ENCODE measurements at regions not wholly inside any gene's neighbourhood (a gene's known extent, or its start where the extent isn't known, plus 50 kb on each side); places are given as distances from the start of the nearest gene placed in this dataset.
"Not testable (repeated sequence)": the region's sequence is repeated elsewhere in the genome, so short reads cannot be mapped to it uniquely, and the experiment has no call there.

- Histone ChIP-seq H3K4me3 (ENCODE audit: low read length in 2 of 2) (no peak overlapping the region), H3K27ac (ENCODE audit: low read depth in 1 of 2, low read length in 1 of 2) (no peak overlapping the region), H3K9me3 (ENCODE audit: control insufficient read depth in 2 of 2, insufficient read depth in 1 of 2, low read length in 1 of 2) (no peaks in the 10 kb centered on the region), H3K4me1 (ENCODE audit: control insufficient read depth in 2 of 2, insufficient read depth in 2 of 2, low read length in 2 of 2) (peaks cover 0 to 12% of the 10 kb centered on the region in 2 donors), H3K36me3 (ENCODE audit: control insufficient read depth in 2 of 2, insufficient read depth in 2 of 2, low read length in 1 of 2) (no peaks in the 10 kb centered on the region), H3K27me3 (ENCODE audit: control insufficient read depth in 2 of 2, insufficient read depth in 1 of 2, low read length in 1 of 2) (no peaks in the 10 kb centered on the region)
- WGBS: 96% methylated on average over 1 of the region's 1 CpG
- no peak for DNase-seq (ENCODE audit: low read depth in 6 of 9, low spot score in 9 of 9)
Observed at GRCh38 chr15:91409387-91409786, 309.3 kb downstream of the SV2B start.

- Histone ChIP-seq H3K27me3 (ENCODE audit: control insufficient read depth in 2 of 2, insufficient read depth in 1 of 2, low read length in 1 of 2) (no peaks in the 10 kb centered on the region), H3K27ac (ENCODE audit: low read depth in 1 of 2, low read length in 1 of 2) (no peak overlapping the region), H3K36me3 (ENCODE audit: control insufficient read depth in 2 of 2, insufficient read depth in 2 of 2, low read length in 1 of 2) (no peaks in the 10 kb centered on the region), H3K4me3 (ENCODE audit: low read length in 2 of 2) (no peak overlapping the region), H3K4me1 (ENCODE audit: control insufficient read depth in 2 of 2, insufficient read depth in 2 of 2, low read length in 2 of 2) (peaks cover 0 to 12% of the 10 kb centered on the region in 2 donors), H3K9me3 (ENCODE audit: control insufficient read depth in 2 of 2, insufficient read depth in 1 of 2, low read length in 1 of 2) (no peaks in the 10 kb centered on the region)
- no peak for DNase-seq (ENCODE audit: low read depth in 6 of 9, low spot score in 9 of 9)
Observed at GRCh38 chr15:91411586-91411985, 311.5 kb downstream of the SV2B start.

GRCh38 chr15:91412138-91412928 is 312.3 kb downstream of the SV2B start:
- no peak overlapping the region for H3K4me3 ChIP-seq (ENCODE audit: low read length in 2 of 2)
- WGBS: 71% methylated on average over 5 of the region's 5 CpGs
- no peak overlapping the region for H3K27ac ChIP-seq (ENCODE audit: low read depth in 1 of 2, low read length in 1 of 2)
- peaks cover 0 to 7% of the 10 kb centered on the region in 2 donors for H3K4me1 ChIP-seq (ENCODE audit: control insufficient read depth in 2 of 2, insufficient read depth in 2 of 2, low read length in 2 of 2)
- H3K9me3 ChIP-seq (ENCODE audit: control insufficient read depth in 2 of 2, insufficient read depth in 1 of 2, low read length in 1 of 2): no peaks in the 10 kb centered on the region
- no peak for DNase-seq (ENCODE audit: low read depth in 6 of 9, low spot score in 9 of 9)
- H3K27me3 ChIP-seq (ENCODE audit: control insufficient read depth in 2 of 2, insufficient read depth in 1 of 2, low read length in 1 of 2): no peaks in the 10 kb centered on the region
- no peaks in the 10 kb centered on the region for H3K36me3 ChIP-seq (ENCODE audit: control insufficient read depth in 2 of 2, insufficient read depth in 2 of 2, low read length in 1 of 2)

GRCh38 chr15:91413142-91413541 is 313.1 kb downstream of the SV2B start:
- H3K36me3 ChIP-seq (ENCODE audit: control insufficient read depth in 2 of 2, insufficient read depth in 2 of 2, low read length in 1 of 2): no peaks in the 10 kb centered on the region
- DNase-seq (ENCODE audit: low read depth in 6 of 9, low spot score in 9 of 9): no peak
- no peak overlapping the region for H3K4me3 ChIP-seq (ENCODE audit: low read length in 2 of 2)
- H3K9me3 ChIP-seq (ENCODE audit: control insufficient read depth in 2 of 2, insufficient read depth in 1 of 2, low read length in 1 of 2): no peaks in the 10 kb centered on the region
- H3K4me1 ChIP-seq (ENCODE audit: control insufficient read depth in 2 of 2, insufficient read depth in 2 of 2, low read length in 2 of 2): peaks cover 0 to 4% of the 10 kb centered on the region in 2 donors
- H3K27me3 ChIP-seq (ENCODE audit: control insufficient read depth in 2 of 2, insufficient read depth in 1 of 2, low read length in 1 of 2): no peaks in the 10 kb centered on the region
- 88% methylated on average over 2 of the region's 2 CpGs for WGBS
- no peak overlapping the region for H3K27ac ChIP-seq (ENCODE audit: low read depth in 1 of 2, low read length in 1 of 2)

GRCh38 chr15:91414124-91414523 is 314.1 kb downstream of the SV2B start:
- Histone ChIP-seq H3K27me3 (ENCODE audit: control insufficient read depth in 2 of 2, insufficient read depth in 1 of 2, low read length in 1 of 2) (no peaks in the 10 kb centered on the region), H3K36me3 (ENCODE audit: control insufficient read depth in 2 of 2, insufficient read depth in 2 of 2, low read length in 1 of 2) (no peaks in the 10 kb centered on the region), H3K4me3 (ENCODE audit: low read length in 2 of 2) (no peak overlapping the region), H3K9me3 (ENCODE audit: control insufficient read depth in 2 of 2, insufficient read depth in 1 of 2, low read length in 1 of 2) (no peaks in the 10 kb centered on the region), H3K4me1 (ENCODE audit: control insufficient read depth in 2 of 2, insufficient read depth in 2 of 2, low read length in 2 of 2) (no peaks in the 10 kb centered on the region), H3K27ac (ENCODE audit: low read depth in 1 of 2, low read length in 1 of 2) (no peak overlapping the region)
- DNase-seq (ENCODE audit: low read depth in 6 of 9, low spot score in 9 of 9): no peak
- WGBS: 97% methylated on average over 2 of the region's 2 CpGs

- WGBS: 94% methylated on average over 4 of the region's 4 CpGs
- DNase-seq (ENCODE audit: low read depth in 6 of 9, low spot score in 9 of 9); H3K4me3 ChIP-seq (ENCODE audit: low read length in 2 of 2): not testable (repeated sequence)
Observed at GRCh38 chr15:91415258-91415657, 315.2 kb downstream of the SV2B start.

GRCh38 chr15:91420689-91421088 is 320.6 kb downstream of the SV2B start:
- DNase-seq (ENCODE audit: low read depth in 6 of 9, low spot score in 9 of 9): no peak
- H3K4me3 ChIP-seq (ENCODE audit: low read length in 2 of 2): no peak overlapping the region
- no peak overlapping the region for H3K27ac ChIP-seq (ENCODE audit: low read depth in 1 of 2, low read length in 1 of 2)
- H3K27me3 ChIP-seq (ENCODE audit: control insufficient read depth in 2 of 2, insufficient read depth in 1 of 2, low read length in 1 of 2): no peaks in the 10 kb centered on the region
- 96% methylated on average over 2 of the region's 2 CpGs for WGBS
- H3K9me3 ChIP-seq (ENCODE audit: control insufficient read depth in 2 of 2, insufficient read depth in 1 of 2, low read length in 1 of 2): peaks cover 0 to 7% of the 10 kb centered on the region in 2 donors
- peaks cover 0 to 11% of the 10 kb centered on the region in 2 donors for H3K4me1 ChIP-seq (ENCODE audit: control insufficient read depth in 2 of 2, insufficient read depth in 2 of 2, low read length in 2 of 2)
- H3K36me3 ChIP-seq (ENCODE audit: control insufficient read depth in 2 of 2, insufficient read depth in 2 of 2, low read length in 1 of 2): no peaks in the 10 kb centered on the region

More at GRCh38 chr15:91415258-91415657, 315.2 kb downstream of the SV2B start:
- not testable (repeated sequence) for H3K27me3 ChIP-seq (ENCODE audit: control insufficient read depth in 2 of 2, insufficient read depth in 1 of 2, low read length in 1 of 2); H3K36me3 ChIP-seq (ENCODE audit: control insufficient read depth in 2 of 2, insufficient read depth in 2 of 2, low read length in 1 of 2); H3K9me3 ChIP-seq (ENCODE audit: control insufficient read depth in 2 of 2, insufficient read depth in 1 of 2, low read length in 1 of 2); H3K27ac ChIP-seq (ENCODE audit: low read depth in 1 of 2, low read length in 1 of 2); H3K4me1 ChIP-seq (ENCODE audit: control insufficient read depth in 2 of 2, insufficient read depth in 2 of 2, low read length in 2 of 2)

GRCh38 chr15:91422797-91423196 is 322.7 kb downstream of the SV2B start:
- H3K4me1 ChIP-seq (ENCODE audit: control insufficient read depth in 2 of 2, insufficient read depth in 2 of 2, low read length in 2 of 2): peaks cover 0 to 11% of the 10 kb centered on the region in 2 donors
- DNase-seq (ENCODE audit: low read depth in 6 of 9, low spot score in 9 of 9): peak in 2 of 9 donors; percentile 8 to 51
- H3K27ac ChIP-seq (ENCODE audit: low read depth in 1 of 2, low read length in 1 of 2): no peak overlapping the region
- H3K9me3 ChIP-seq (ENCODE audit: control insufficient read depth in 2 of 2, insufficient read depth in 1 of 2, low read length in 1 of 2): peaks cover 0 to 7% of the 10 kb centered on the region in 2 donors
- no peaks in the 10 kb centered on the region for H3K27me3 ChIP-seq (ENCODE audit: control insufficient read depth in 2 of 2, insufficient read depth in 1 of 2, low read length in 1 of 2)
- H3K36me3 ChIP-seq (ENCODE audit: control insufficient read depth in 2 of 2, insufficient read depth in 2 of 2, low read length in 1 of 2): no peaks in the 10 kb centered on the region
- WGBS: 78% methylated on average over 1 of the region's 1 CpG
- H3K4me3 ChIP-seq (ENCODE audit: low read length in 2 of 2): no peak overlapping the region

GRCh38 chr15:91424001-91424400 is 323.9 kb downstream of the SV2B start:
- WGBS: 55% methylated on average over 1 of the region's 1 CpG
- no peak overlapping the region for H3K4me3 ChIP-seq (ENCODE audit: low read length in 2 of 2)
- DNase-seq (ENCODE audit: low read depth in 6 of 9, low spot score in 9 of 9): no peak
- H3K27ac ChIP-seq (ENCODE audit: low read depth in 1 of 2, low read length in 1 of 2): no peak overlapping the region
- H3K36me3 ChIP-seq (ENCODE audit: control insufficient read depth in 2 of 2, insufficient read depth in 2 of 2, low read length in 1 of 2): no peaks in the 10 kb centered on the region
- peaks cover 0 to 7% of the 10 kb centered on the region in 2 donors for H3K9me3 ChIP-seq (ENCODE audit: control insufficient read depth in 2 of 2, insufficient read depth in 1 of 2, low read length in 1 of 2)
- peaks cover 0 to 11% of the 10 kb centered on the region in 2 donors for H3K4me1 ChIP-seq (ENCODE audit: control insufficient read depth in 2 of 2, insufficient read depth in 2 of 2, low read length in 2 of 2)
- H3K27me3 ChIP-seq (ENCODE audit: control insufficient read depth in 2 of 2, insufficient read depth in 1 of 2, low read length in 1 of 2): no peaks in the 10 kb centered on the region
